T1000 (cell line): ENCODE measurements at regions not wholly inside any gene's neighbourhood (a gene's known extent, or its start where the extent isn't known, plus 50 kb on each side); places are given as distances from the start of the nearest gene placed in this dataset.
"Not testable (repeated sequence)": the region's sequence is repeated elsewhere in the genome, so short reads cannot be mapped to it uniquely, and the experiment has no call there.

Source experiments
- DNase-seq: peaks from one replicate; lab custom pipeline; 2025; ENCODE audit warnings: mixed read lengths; lab: John Stamatoyannopoulos, UW

- DNase-seq: no peak
Measured at GRCh38 chr9:82116556-82116955, 128.0 kb downstream of the SPATA31D1 start.

- no peak for DNase-seq
Measured at GRCh38 chr9:82117026-82117811, 128.6 kb downstream of the SPATA31D1 start.

GRCh38 chr9:82122731-82123130, 134.2 kb downstream of the SPATA31D1 start:
- DNase-seq: no peak

- peak; percentile 43 for DNase-seq
Measured at GRCh38 chr9:82124090-82124489, 135.5 kb downstream of the SPATA31D1 start.

- no peak for DNase-seq
Measured at GRCh38 chr9:82126256-82126655, 137.7 kb downstream of the SPATA31D1 start.

GRCh38 chr9:82127465-82127864, 138.9 kb downstream of the SPATA31D1 start:
- DNase-seq: no peak

GRCh38 chr9:82128011-82128696, 139.6 kb downstream of the SPATA31D1 start:
- no peak for DNase-seq

GRCh38 chr9:82129708-82130107, 141.1 kb downstream of the SPATA31D1 start:
- DNase-seq: no peak

- DNase-seq: no peak
Measured at GRCh38 chr9:82130331-82131042, 141.9 kb downstream of the SPATA31D1 start.

GRCh38 chr9:82131072-82131471, 142.5 kb downstream of the SPATA31D1 start:
- DNase-seq: no peak

GRCh38 chr9:82132024-82132423, 143.5 kb downstream of the SPATA31D1 start:
- no peak for DNase-seq

- DNase-seq: no peak
Measured at GRCh38 chr9:82134010-82134409, 145.4 kb downstream of the SPATA31D1 start.

- DNase-seq: no peak
Measured at GRCh38 chr9:82135106-82135505, 146.5 kb downstream of the SPATA31D1 start.

- not testable (repeated sequence) for DNase-seq
Measured at GRCh38 chr9:82138081-82138480, 149.5 kb downstream of the SPATA31D1 start.

- no peak for DNase-seq
Measured at GRCh38 chr9:82140471-82140870, 151.9 kb downstream of the SPATA31D1 start.

GRCh38 chr9:82144803-82145202, 156.2 kb downstream of the SPATA31D1 start:
- DNase-seq: no peak

- no peak for DNase-seq
Measured at GRCh38 chr9:82146677-82147076, 158.1 kb downstream of the SPATA31D1 start.

GRCh38 chr9:82147798-82148425, 159.3 kb downstream of the SPATA31D1 start:
- DNase-seq: no peak

GRCh38 chr9:82148426-82148810, 159.8 kb downstream of the SPATA31D1 start:
- no peak for DNase-seq

GRCh38 chr9:82148901-82149461, 160.4 kb downstream of the SPATA31D1 start:
- DNase-seq: no peak

GRCh38 chr9:82149501-82149946, 161.0 kb downstream of the SPATA31D1 start:
- no peak for DNase-seq

- DNase-seq: no peak
Measured at GRCh38 chr9:82152181-82152580, 163.6 kb downstream of the SPATA31D1 start.
